Liver (tissue), 8 donors: ENCODE measurements at regions not wholly inside any gene's neighbourhood (a gene's known extent, or its start where the extent isn't known, plus 50 kb on each side); places are given as distances from the start of the nearest gene placed in this dataset.

Experiments used
- DNase-seq: peaks from one replicate; pipeline ENCODE4 v3.0.0-alpha.2; 2017; ENCODE audit warnings: low spot score
- H3K27ac ChIP-seq, 2 donors: one replicate each; pipeline ENCODE4 v1.7.0; 2013; ENCODE audit warnings: inconsistent platforms in 2 of 2, low read length in 2 of 2, control low read depth in 1 of 2, low read depth in 1 of 2, mild to moderate bottlenecking in 1 of 2
- H3K27me3 ChIP-seq, 4 donors: one replicate each; pipeline versions ENCODE4 v1.6.1 to v1.7.0; 2013; ENCODE audit warnings: low read length in 3 of 4, inconsistent platforms in 1 of 4, mild to moderate bottlenecking in 1 of 4, moderate library complexity in 1 of 4; ENCODE audit not compliant: control insufficient read depth in 4 of 4, insufficient read depth in 4 of 4
- H3K36me3 ChIP-seq, 4 donors: one replicate each; pipeline versions ENCODE4 v1.6.1 to v1.7.0; 2013; ENCODE audit warnings: low read length in 3 of 4, mild to moderate bottlenecking in 3 of 4, low read depth in 1 of 4, moderate library complexity in 1 of 4; ENCODE audit not compliant: control insufficient read depth in 4 of 4, insufficient read depth in 3 of 4
- H3K4me1 ChIP-seq, 4 donors: one replicate each; pipeline versions ENCODE4 v1.6.1 to v1.7.0; 2013; ENCODE audit warnings: low read length in 3 of 4, mild to moderate bottlenecking in 3 of 4, moderate library complexity in 1 of 4; ENCODE audit not compliant: control insufficient read depth in 4 of 4, insufficient read depth in 4 of 4
- H3K4me3 ChIP-seq, 3 donors: one replicate each; pipeline versions ENCODE4 v1.6.1 to v1.7.0; 2013; ENCODE audit warnings: low read length in 3 of 3, control low read depth in 1 of 3, low read depth in 1 of 3, mild to moderate bottlenecking in 1 of 3
- H3K9ac ChIP-seq, 2 donors: one replicate each; pipeline ENCODE4 v1.7.0; 2013; ENCODE audit warnings: low read length in 2 of 2, mild to moderate bottlenecking in 2 of 2, moderate library complexity in 2 of 2, control low read depth in 1 of 2, low read depth in 1 of 2
- H3K9me3 ChIP-seq, 4 donors: one replicate each; pipeline versions ENCODE4 v1.6.1 to v1.7.0; 2013; ENCODE audit warnings: low read length in 3 of 4; ENCODE audit not compliant: control insufficient read depth in 4 of 4
- EGR1 ChIP-seq, 2 donors: IDR thresholded peaks; 2 replicates each; pipeline ENCODE4 v1.6.1; 2016 to 2018; ENCODE audit warnings: antibody characterized with exemption in 2 of 2, low read depth in 2 of 2
- FOXA1 ChIP-seq: IDR thresholded peaks from 2 replicates; pipeline ENCODE4 v1.6.1; 2016; ENCODE audit warnings: antibody characterized with exemption
- FOXA2 ChIP-seq: IDR thresholded peaks from 2 replicates; pipeline ENCODE4 v1.6.1; 2016; ENCODE audit warnings: antibody characterized with exemption
- GABPA ChIP-seq, 2 donors: IDR thresholded peaks in 1 of 2; conservative IDR thresholded peaks in 1 of 2; 2 replicates each; pipeline ENCODE4 v1.6.1; 2016; ENCODE audit warnings: antibody characterized with exemption in 2 of 2, mild to moderate bottlenecking in 1 of 2, moderate library complexity in 1 of 2
- HNF4A ChIP-seq, 2 donors: conservative IDR thresholded peaks; 2 replicates each; pipeline ENCODE4 v1.6.1; 2016; ENCODE audit warnings: antibody characterized with exemption in 2 of 2, mild to moderate bottlenecking in 2 of 2
- HNF4G ChIP-seq: IDR thresholded peaks from 2 replicates; pipeline ENCODE4 v1.6.1; 2016; ENCODE audit warnings: antibody characterized with exemption
- JUND ChIP-seq, 2 donors: IDR thresholded peaks; 2 replicates each; pipeline ENCODE4 v1.6.1; 2016; ENCODE audit warnings: antibody characterized with exemption in 2 of 2
- NR2F2 ChIP-seq: IDR thresholded peaks from 2 replicates; pipeline ENCODE4 v1.6.1; 2016; ENCODE audit warnings: antibody characterized with exemption
- RAD21 ChIP-seq, 2 donors: IDR thresholded peaks; 2 replicates each; pipeline ENCODE4 v1.6.1; 2016; ENCODE audit warnings: antibody characterized with exemption in 2 of 2, mild to moderate bottlenecking in 2 of 2
- RXRA ChIP-seq, 2 donors: IDR thresholded peaks; 2 replicates each; pipeline ENCODE4 v1.6.1; 2017 to 2018; ENCODE audit warnings: antibody characterized with exemption in 2 of 2, mild to moderate bottlenecking in 1 of 2
- SP1 ChIP-seq: IDR thresholded peaks from 2 replicates; pipeline ENCODE4 v1.6.1; 2018; ENCODE audit warnings: antibody characterized with exemption, mild to moderate bottlenecking
- TAF1 ChIP-seq: conservative IDR thresholded peaks from 2 replicates; pipeline ENCODE4 v1.6.1; 2016; ENCODE audit warnings: antibody characterized with exemption, mild to moderate bottlenecking
- YY1 ChIP-seq: IDR thresholded peaks from 2 replicates; pipeline ENCODE4 v1.6.1; 2016; ENCODE audit warnings: antibody characterized with exemption, mild to moderate bottlenecking
- WGBS: extraction: QIAGEN DNeasy Blood & Tissue Kit; methylation state at CpG from one replicate; pipeline ENCODE4 v1.1.7; 2013; 5-methylcytosine and 5-hydroxymethylcytosine counted together
- TF ChIP-seq, protein P1 (sequence below): fragments of 150-350 bp; IDR thresholded peaks from 2 replicates; pipeline ENCODE4 v1.5.1; 2017; ENCODE audit warnings: improper control_type of control experiment, low read depth, low read length; ENCODE audit not compliant: missing input control
- TF ChIP-seq, protein P2 (sequence below): IDR thresholded peaks from 2 replicates; pipeline ENCODE4 v1.6.1; 2016; ENCODE audit warnings: antibody characterized with exemption, mild to moderate bottlenecking
- TF ChIP-seq, protein P3 (sequence below): IDR thresholded peaks from 2 replicates; pipeline ENCODE4 v1.6.1; 2016; ENCODE audit warnings: antibody characterized with exemption
- TF ChIP-seq, protein P4 (sequence below): IDR thresholded peaks from 2 replicates; pipeline ENCODE4 v1.6.1; 2016; ENCODE audit warnings: antibody characterized with exemption
- TF ChIP-seq, protein P5 (sequence below): IDR thresholded peaks from 2 replicates; pipeline ENCODE4 v1.6.1; 2016; ENCODE audit warnings: antibody characterized with exemption
- donor health status: healthy.
- donor health status: healthy.
- donor health status: healthy.
- donor health status: healthy.
- donor health status: healthy.

DNA sequence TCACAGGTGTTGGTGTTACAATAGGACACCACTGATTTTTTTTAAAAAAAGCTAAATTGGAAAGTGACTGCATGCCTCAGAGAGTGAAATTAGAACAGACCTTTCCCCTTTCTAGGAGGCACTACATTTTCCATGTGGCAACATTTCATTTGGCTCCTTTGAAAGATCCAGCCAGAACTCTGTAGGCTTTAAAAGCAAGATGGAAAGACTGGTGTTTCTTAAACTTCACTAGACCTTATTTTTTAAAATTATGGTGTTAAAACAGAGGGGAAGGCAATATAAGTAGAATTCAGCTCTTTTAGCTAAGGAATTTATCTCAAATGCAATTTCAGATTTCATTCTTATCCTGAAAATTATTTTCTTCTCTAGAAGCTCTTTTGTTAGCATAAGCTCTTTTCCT lies 317.6 kb upstream of the TGFBR2 start:
- Histone ChIP-seq H3K36me3 (no peaks in the 10 kb centered on the region), H3K9ac (no peak overlapping the region), H3K4me1 (peaks cover 0 to 7% (median 2%) of the 10 kb centered on the region in 4 donors), H3K4me3 (no peak overlapping the region), H3K27me3 (no peaks in the 10 kb centered on the region), H3K27ac (no peak overlapping the region), H3K9me3 (no peaks in the 10 kb centered on the region)
- DNase-seq: no peak
- TF ChIP-seq TAF1 (no peak), JUND (IDR thresholded peaks at IDR 0.05) (no peak), YY1 (no peak), GABPA (IDR thresholded peaks at IDR 0.05 in 1 of 2, conservative IDR thresholded peaks at IDR 0.05 in 1 of 2) (no peak), SP1 (no peak)
- TF ChIP-seq, protein P1, sequence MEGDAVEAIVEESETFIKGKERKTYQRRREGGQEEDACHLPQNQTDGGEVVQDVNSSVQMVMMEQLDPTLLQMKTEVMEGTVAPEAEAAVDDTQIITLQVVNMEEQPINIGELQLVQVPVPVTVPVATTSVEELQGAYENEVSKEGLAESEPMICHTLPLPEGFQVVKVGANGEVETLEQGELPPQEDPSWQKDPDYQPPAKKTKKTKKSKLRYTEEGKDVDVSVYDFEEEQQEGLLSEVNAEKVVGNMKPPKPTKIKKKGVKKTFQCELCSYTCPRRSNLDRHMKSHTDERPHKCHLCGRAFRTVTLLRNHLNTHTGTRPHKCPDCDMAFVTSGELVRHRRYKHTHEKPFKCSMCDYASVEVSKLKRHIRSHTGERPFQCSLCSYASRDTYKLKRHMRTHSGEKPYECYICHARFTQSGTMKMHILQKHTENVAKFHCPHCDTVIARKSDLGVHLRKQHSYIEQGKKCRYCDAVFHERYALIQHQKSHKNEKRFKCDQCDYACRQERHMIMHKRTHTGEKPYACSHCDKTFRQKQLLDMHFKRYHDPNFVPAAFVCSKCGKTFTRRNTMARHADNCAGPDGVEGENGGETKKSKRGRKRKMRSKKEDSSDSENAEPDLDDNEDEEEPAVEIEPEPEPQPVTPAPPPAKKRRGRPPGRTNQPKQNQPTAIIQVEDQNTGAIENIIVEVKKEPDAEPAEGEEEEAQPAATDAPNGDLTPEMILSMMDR: no peak

DNA sequence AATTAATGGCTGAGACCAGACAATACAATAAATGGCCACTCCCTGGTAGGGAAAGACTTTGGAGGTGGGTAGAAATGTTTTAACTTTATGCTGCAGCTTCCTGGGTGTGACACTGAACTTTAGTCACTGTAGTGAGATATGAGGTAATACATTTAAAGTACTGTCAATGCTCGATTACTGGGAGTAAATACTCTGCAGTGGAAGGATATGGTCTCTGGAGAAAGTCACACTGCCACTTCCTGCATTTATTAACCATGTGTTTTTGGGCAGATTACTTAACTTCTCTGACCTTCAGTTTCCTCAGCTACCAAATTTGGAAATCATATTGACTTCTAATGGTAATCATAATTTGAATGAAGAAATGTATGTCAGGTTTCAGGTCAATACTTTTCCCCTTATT lies 317.1 kb upstream of the TGFBR2 start:
- Histone ChIP-seq H3K27me3 (no peaks in the 10 kb centered on the region), H3K4me1 (peaks cover 0 to 7% (median 2%) of the 10 kb centered on the region in 4 donors), H3K27ac (no peak overlapping the region), H3K36me3 (no peaks in the 10 kb centered on the region), H3K9ac (no peak overlapping the region), H3K9me3 (no peaks in the 10 kb centered on the region), H3K4me3 (no peak overlapping the region)
- no peak for DNase-seq
- WGBS: 2% methylated on average over 1 of the region's 1 CpG
- TF ChIP-seq FOXA2 (no peak), NR2F2 (peak; percentile 21), RAD21 (IDR thresholded peaks at IDR 0.05) (peak in 1 of 2 donors; percentile 41), YY1 (peak; percentile 39), FOXA1 (no peak), TAF1 (no peak), GABPA (IDR thresholded peaks at IDR 0.05 in 1 of 2, conservative IDR thresholded peaks at IDR 0.05 in 1 of 2) (peak in 1 of 2 donors; percentile 30), EGR1 (IDR thresholded peaks at IDR 0.05; ENCODE audit: low read depth in 2 of 2) (no peak), HNF4G (peak; percentile 6), RXRA (IDR thresholded peaks at IDR 0.05) (peak; percentile 43 to 46), HNF4A (conservative IDR thresholded peaks at IDR 0.05) (peak; percentile 60 to 65), SP1 (peak; percentile 42), JUND (IDR thresholded peaks at IDR 0.05) (peak in 1 of 2 donors; percentile 41)
- TF ChIP-seq, protein P2, sequence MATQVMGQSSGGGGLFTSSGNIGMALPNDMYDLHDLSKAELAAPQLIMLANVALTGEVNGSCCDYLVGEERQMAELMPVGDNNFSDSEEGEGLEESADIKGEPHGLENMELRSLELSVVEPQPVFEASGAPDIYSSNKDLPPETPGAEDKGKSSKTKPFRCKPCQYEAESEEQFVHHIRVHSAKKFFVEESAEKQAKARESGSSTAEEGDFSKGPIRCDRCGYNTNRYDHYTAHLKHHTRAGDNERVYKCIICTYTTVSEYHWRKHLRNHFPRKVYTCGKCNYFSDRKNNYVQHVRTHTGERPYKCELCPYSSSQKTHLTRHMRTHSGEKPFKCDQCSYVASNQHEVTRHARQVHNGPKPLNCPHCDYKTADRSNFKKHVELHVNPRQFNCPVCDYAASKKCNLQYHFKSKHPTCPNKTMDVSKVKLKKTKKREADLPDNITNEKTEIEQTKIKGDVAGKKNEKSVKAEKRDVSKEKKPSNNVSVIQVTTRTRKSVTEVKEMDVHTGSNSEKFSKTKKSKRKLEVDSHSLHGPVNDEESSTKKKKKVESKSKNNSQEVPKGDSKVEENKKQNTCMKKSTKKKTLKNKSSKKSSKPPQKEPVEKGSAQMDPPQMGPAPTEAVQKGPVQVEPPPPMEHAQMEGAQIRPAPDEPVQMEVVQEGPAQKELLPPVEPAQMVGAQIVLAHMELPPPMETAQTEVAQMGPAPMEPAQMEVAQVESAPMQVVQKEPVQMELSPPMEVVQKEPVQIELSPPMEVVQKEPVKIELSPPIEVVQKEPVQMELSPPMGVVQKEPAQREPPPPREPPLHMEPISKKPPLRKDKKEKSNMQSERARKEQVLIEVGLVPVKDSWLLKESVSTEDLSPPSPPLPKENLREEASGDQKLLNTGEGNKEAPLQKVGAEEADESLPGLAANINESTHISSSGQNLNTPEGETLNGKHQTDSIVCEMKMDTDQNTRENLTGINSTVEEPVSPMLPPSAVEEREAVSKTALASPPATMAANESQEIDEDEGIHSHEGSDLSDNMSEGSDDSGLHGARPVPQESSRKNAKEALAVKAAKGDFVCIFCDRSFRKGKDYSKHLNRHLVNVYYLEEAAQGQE: no peak
- TF ChIP-seq, protein P1: no peak
- TF ChIP-seq, protein P3, sequence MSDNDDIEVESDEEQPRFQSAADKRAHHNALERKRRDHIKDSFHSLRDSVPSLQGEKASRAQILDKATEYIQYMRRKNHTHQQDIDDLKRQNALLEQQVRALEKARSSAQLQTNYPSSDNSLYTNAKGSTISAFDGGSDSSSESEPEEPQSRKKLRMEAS: peak; percentile 65
- TF ChIP-seq, protein P4, sequence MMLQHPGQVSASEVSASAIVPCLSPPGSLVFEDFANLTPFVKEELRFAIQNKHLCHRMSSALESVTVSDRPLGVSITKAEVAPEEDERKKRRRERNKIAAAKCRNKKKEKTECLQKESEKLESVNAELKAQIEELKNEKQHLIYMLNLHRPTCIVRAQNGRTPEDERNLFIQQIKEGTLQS: no peak
- TF ChIP-seq, protein P5, sequence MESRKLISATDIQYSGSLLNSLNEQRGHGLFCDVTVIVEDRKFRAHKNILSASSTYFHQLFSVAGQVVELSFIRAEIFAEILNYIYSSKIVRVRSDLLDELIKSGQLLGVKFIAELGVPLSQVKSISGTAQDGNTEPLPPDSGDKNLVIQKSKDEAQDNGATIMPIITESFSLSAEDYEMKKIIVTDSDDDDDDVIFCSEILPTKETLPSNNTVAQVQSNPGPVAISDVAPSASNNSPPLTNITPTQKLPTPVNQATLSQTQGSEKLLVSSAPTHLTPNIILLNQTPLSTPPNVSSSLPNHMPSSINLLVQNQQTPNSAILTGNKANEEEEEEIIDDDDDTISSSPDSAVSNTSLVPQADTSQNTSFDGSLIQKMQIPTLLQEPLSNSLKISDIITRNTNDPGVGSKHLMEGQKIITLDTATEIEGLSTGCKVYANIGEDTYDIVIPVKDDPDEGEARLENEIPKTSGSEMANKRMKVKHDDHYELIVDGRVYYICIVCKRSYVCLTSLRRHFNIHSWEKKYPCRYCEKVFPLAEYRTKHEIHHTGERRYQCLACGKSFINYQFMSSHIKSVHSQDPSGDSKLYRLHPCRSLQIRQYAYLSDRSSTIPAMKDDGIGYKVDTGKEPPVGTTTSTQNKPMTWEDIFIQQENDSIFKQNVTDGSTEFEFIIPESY: no peak
